ENCODE measurements at regions not wholly inside any gene's neighbourhood (a gene's known extent, or its start where the extent isn't known, plus 50 kb on each side); places are given as distances from the start of the nearest gene placed in this dataset.
A peak's percentile ranks its signal among the peaks of the same experiment; 100 is the strongest.

GRCh38 chr13:80048802-80049201, 292.1 kb downstream of the SPRY2 start (continued):
- TF ChIP-seq, protein P1, sequence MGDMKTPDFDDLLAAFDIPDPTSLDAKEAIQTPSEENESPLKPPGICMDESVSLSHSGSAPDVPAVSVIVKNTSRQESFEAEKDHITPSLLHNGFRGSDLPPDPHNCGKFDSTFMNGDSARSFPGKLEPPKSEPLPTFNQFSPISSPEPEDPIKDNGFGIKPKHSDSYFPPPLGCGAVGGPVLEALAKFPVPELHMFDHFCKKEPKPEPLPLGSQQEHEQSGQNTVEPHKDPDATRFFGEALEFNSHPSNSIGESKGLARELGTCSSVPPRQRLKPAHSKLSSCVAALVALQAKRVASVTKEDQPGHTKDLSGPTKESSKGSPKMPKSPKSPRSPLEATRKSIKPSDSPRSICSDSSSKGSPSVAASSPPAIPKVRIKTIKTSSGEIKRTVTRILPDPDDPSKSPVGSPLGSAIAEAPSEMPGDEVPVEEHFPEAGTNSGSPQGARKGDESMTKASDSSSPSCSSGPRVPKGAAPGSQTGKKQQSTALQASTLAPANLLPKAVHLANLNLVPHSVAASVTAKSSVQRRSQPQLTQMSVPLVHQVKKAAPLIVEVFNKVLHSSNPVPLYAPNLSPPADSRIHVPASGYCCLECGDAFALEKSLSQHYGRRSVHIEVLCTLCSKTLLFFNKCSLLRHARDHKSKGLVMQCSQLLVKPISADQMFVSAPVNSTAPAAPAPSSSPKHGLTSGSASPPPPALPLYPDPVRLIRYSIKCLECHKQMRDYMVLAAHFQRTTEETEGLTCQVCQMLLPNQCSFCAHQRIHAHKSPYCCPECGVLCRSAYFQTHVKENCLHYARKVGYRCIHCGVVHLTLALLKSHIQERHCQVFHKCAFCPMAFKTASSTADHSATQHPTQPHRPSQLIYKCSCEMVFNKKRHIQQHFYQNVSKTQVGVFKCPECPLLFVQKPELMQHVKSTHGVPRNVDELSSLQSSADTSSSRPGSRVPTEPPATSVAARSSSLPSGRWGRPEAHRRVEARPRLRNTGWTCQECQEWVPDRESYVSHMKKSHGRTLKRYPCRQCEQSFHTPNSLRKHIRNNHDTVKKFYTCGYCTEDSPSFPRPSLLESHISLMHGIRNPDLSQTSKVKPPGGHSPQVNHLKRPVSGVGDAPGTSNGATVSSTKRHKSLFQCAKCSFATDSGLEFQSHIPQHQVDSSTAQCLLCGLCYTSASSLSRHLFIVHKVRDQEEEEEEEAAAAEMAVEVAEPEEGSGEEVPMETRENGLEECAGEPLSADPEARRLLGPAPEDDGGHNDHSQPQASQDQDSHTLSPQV (IDR thresholded peaks at IDR 0.05) = peak; percentile 74; the same call in 1 of the 2 replicates
- peak; percentile 69 for TF ChIP-seq CREB1 (IDR thresholded peaks at IDR 0.05; ENCODE audit: low read depth)
- TF ChIP-seq ZBED1 (IDR thresholded peaks at IDR 0.05; ENCODE audit: borderline replicate concordance) = peak; percentile 93
- peak; percentile 81; the same call in 1 of the 2 replicates for TF ChIP-seq TCF3 (IDR thresholded peaks at IDR 0.05; ENCODE audit: borderline replicate concordance, insufficient read depth, low read depth, low read length)
- no peak for TF ChIP-seq ZNF274 (IDR thresholded peaks at IDR 0.05; ENCODE audit: insufficient read depth, insufficient read length)
- peak; percentile 88 for TF ChIP-seq CREM (IDR thresholded peaks at IDR 0.05; ENCODE audit: low read depth)
- no peak for TF ChIP-seq MXI1 (IDR thresholded peaks at IDR 0.05; ENCODE audit: low read depth, low read length)
- peak; percentile 94 to 98 for TF ChIP-seq EP300 (IDR thresholded peaks at IDR 0.05; ENCODE audit: borderline replicate concordance in 1 of 2, control insufficient read depth in 1 of 2, low read depth in 2 of 2, low read length in 2 of 2)
- TF ChIP-seq STAT3 (IDR thresholded peaks at IDR 0.05; ENCODE audit: low read depth, low read length) = no peak
- no peak for TF ChIP-seq CBX3 (IDR thresholded peaks at IDR 0.05; ENCODE audit: borderline replicate concordance, low read depth)
- TF ChIP-seq, protein P2, sequence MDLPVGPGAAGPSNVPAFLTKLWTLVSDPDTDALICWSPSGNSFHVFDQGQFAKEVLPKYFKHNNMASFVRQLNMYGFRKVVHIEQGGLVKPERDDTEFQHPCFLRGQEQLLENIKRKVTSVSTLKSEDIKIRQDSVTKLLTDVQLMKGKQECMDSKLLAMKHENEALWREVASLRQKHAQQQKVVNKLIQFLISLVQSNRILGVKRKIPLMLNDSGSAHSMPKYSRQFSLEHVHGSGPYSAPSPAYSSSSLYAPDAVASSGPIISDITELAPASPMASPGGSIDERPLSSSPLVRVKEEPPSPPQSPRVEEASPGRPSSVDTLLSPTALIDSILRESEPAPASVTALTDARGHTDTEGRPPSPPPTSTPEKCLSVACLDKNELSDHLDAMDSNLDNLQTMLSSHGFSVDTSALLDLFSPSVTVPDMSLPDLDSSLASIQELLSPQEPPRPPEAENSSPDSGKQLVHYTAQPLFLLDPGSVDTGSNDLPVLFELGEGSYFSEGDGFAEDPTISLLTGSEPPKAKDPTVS (IDR thresholded peaks at IDR 0.05; ENCODE audit: low read depth, low read length) = no peak
- no peak for TF ChIP-seq POLR2AphosphoS5 (IDR thresholded peaks at IDR 0.05; ENCODE audit: low read length)
- TF ChIP-seq PBX3 (IDR thresholded peaks at IDR 0.05; ENCODE audit: insufficient replicate concordance, low read depth, low read length) = peak; percentile 11
- no peak for TF ChIP-seq NFYB (IDR thresholded peaks at IDR 0.05; ENCODE audit: insufficient read depth, low read depth, low read length)
- peak; percentile 72; the same call in 1 of the 2 replicates for TF ChIP-seq ZNF207 (IDR thresholded peaks at IDR 0.05; ENCODE audit: borderline replicate concordance)
- TF ChIP-seq, protein P3, sequence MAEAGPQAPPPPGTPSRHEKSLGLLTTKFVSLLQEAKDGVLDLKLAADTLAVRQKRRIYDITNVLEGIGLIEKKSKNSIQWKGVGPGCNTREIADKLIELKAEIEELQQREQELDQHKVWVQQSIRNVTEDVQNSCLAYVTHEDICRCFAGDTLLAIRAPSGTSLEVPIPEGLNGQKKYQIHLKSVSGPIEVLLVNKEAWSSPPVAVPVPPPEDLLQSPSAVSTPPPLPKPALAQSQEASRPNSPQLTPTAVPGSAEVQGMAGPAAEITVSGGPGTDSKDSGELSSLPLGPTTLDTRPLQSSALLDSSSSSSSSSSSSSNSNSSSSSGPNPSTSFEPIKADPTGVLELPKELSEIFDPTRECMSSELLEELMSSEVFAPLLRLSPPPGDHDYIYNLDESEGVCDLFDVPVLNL (IDR thresholded peaks at IDR 0.05; ENCODE audit: low read depth, low read length) = no peak
- no peak for TF ChIP-seq SIX5 (IDR thresholded peaks at IDR 0.05; ENCODE audit: low read depth, low read length, severe bottlenecking)
- TF ChIP-seq MYB (IDR thresholded peaks at IDR 0.05; ENCODE audit: borderline replicate concordance, low read depth, low read length) = no peak
- no peak for TF ChIP-seq KAT2A (conservative IDR thresholded peaks at IDR 0.05; ENCODE audit: control insufficient read depth, low read depth, low read length)
- TF ChIP-seq FOXK2 (IDR thresholded peaks at IDR 0.05) = no peak
- TF ChIP-seq TBL1XR1 (IDR thresholded peaks at IDR 0.05; ENCODE audit: low read depth, low read length) = peak; percentile 88; the same call in 1 of the 2 replicates
- TF ChIP-seq ATF3 (IDR thresholded peaks at IDR 0.05; ENCODE audit: borderline replicate concordance, extremely low read depth, low read depth, low read length) = peak; percentile 44; the same call in 1 of the 2 replicates
- peak; percentile 96 for TF ChIP-seq NFIC (IDR thresholded peaks at IDR 0.05; ENCODE audit: low read depth, low read length)

All from GM12878 (cell line).